Mesenchymal stem cell (in vitro differentiated cells and primary cell): ENCODE measurements at regions not wholly inside any gene's neighbourhood (a gene's known extent, or its start where the extent isn't known, plus 50 kb on each side); places are given as distances from the start of the nearest gene placed in this dataset.

Experiments
- DNase-seq: peaks from one replicate; pipeline ENCODE4 v3.0.0-alpha.2; 2013
- H2AFZ ChIP-seq: one replicate; pipeline ENCODE4 v1.6.1; 2013; ENCODE audit warnings: low read depth, mild to moderate bottlenecking, control low read depth, inconsistent platforms, low read length, moderate library complexity
- H2AK5ac ChIP-seq: 2 replicates; pipeline ENCODE4 v1.6.1; 2013; ENCODE audit warnings: low read length, moderate library complexity, mild to moderate bottlenecking, inconsistent platforms; ENCODE audit not compliant: severe bottlenecking
- H2BK120ac ChIP-seq: one replicate; pipeline ENCODE4 v1.6.1; 2013; ENCODE audit warnings: low read depth, mild to moderate bottlenecking, inconsistent platforms, low read length, moderate library complexity
- H2BK12ac ChIP-seq, 2 experiments: one replicate each; pipeline ENCODE4 v1.6.1; 2013; ENCODE audit warnings: inconsistent platforms in 2 of 2, low read length in 2 of 2, mild to moderate bottlenecking in 2 of 2, moderate library complexity in 2 of 2, control low read depth in 1 of 2
- H2BK15ac ChIP-seq: one replicate; pipeline ENCODE4 v1.6.1; 2013; ENCODE audit warnings: mild to moderate bottlenecking, low read depth, inconsistent platforms; ENCODE audit not compliant: poor library complexity, severe bottlenecking
- H2BK5ac ChIP-seq: 2 replicates; pipeline ENCODE4 v1.6.1; 2013; ENCODE audit warnings: low read depth, mild to moderate bottlenecking, low read length, control low read depth, inconsistent platforms; ENCODE audit not compliant: poor library complexity, severe bottlenecking
- H3K14ac ChIP-seq, 2 experiments: one replicate each; pipeline ENCODE4 v1.6.1; 2013; ENCODE audit warnings: inconsistent platforms in 2 of 2, low read length in 2 of 2, control low read depth in 1 of 2, mild to moderate bottlenecking in 1 of 2, moderate library complexity in 1 of 2
- H3K18ac ChIP-seq, 2 experiments: one replicate each; pipeline ENCODE4 v1.6.1; 2013; ENCODE audit warnings: inconsistent platforms in 2 of 2, low read length in 2 of 2, control low read depth in 1 of 2, low read depth in 1 of 2, mild to moderate bottlenecking in 1 of 2
- H3K23ac ChIP-seq, 2 experiments: one replicate each; pipeline ENCODE4 v1.6.1; 2013; ENCODE audit warnings: inconsistent platforms in 2 of 2, low read length in 2 of 2, mild to moderate bottlenecking in 2 of 2, moderate library complexity in 2 of 2, control low read depth in 1 of 2
- H3K27ac ChIP-seq: 2 replicates; pipeline ENCODE4 v1.5.1; 2013; ENCODE audit warnings: mild to moderate bottlenecking, moderate library complexity, low read length, control low read depth, inconsistent platforms; ENCODE audit not compliant: poor library complexity, severe bottlenecking
- H3K27me3 ChIP-seq, 2 experiments: 2 replicates each; pipeline versions ENCODE4 v1.6.1 to v1.7.0; 2013; ENCODE audit warnings: low read length in 2 of 2, mild to moderate bottlenecking in 2 of 2, moderate library complexity in 2 of 2, control low read depth in 1 of 2, inconsistent platforms in 1 of 2; ENCODE audit not compliant: control insufficient read depth in 1 of 2, insufficient read depth in 1 of 2
- H3K36me3 ChIP-seq, 2 experiments: 2 replicates each; pipeline versions ENCODE4 v1.6.1 to v1.7.0; 2013; ENCODE audit warnings: low read length in 2 of 2, control low read depth in 1 of 2, inconsistent platforms in 1 of 2, low read depth in 1 of 2, mild to moderate bottlenecking in 1 of 2; ENCODE audit not compliant: insufficient read depth in 2 of 2, control insufficient read depth in 1 of 2
- H3K4ac ChIP-seq, 2 experiments: one replicate each; pipeline ENCODE4 v1.6.1; 2013; ENCODE audit warnings: inconsistent platforms in 2 of 2, low read length in 2 of 2, mild to moderate bottlenecking in 2 of 2, moderate library complexity in 2 of 2, control low read depth in 1 of 2, low read depth in 1 of 2
- H3K4me1 ChIP-seq: 2 replicates; pipeline ENCODE4 v1.6.1; 2013; ENCODE audit warnings: low read depth, low read length, control low read depth; ENCODE audit not compliant: control insufficient read depth, insufficient read depth
- H3K4me2 ChIP-seq: 2 replicates; pipeline ENCODE4 v1.6.1; 2013; ENCODE audit warnings: low read length, mild to moderate bottlenecking, inconsistent platforms; ENCODE audit not compliant: poor library complexity, severe bottlenecking
- H3K4me3 ChIP-seq, 2 experiments: 2 replicates each; pipeline versions ENCODE4 v1.5.1 to v1.7.0; 2013; ENCODE audit warnings: low read length in 2 of 2, mild to moderate bottlenecking in 2 of 2, control low read depth in 1 of 2, low read depth in 1 of 2; ENCODE audit not compliant: insufficient read depth in 1 of 2
- H3K79me1 ChIP-seq: replicated peaks from 2 replicates; pipeline ENCODE4 v1.6.1; 2013; ENCODE audit warnings: mild to moderate bottlenecking, control low read depth, low read length, inconsistent platforms; ENCODE audit not compliant: poor library complexity, severe bottlenecking
- H3K9ac ChIP-seq: 2 replicates; pipeline ENCODE4 v1.7.0; 2013; ENCODE audit warnings: mild to moderate bottlenecking, low read length, moderate library complexity
- H3K9me3 ChIP-seq: 2 replicates; pipeline ENCODE4 v1.7.0; 2013; ENCODE audit warnings: mild to moderate bottlenecking, low read length; ENCODE audit not compliant: control insufficient read depth
- H4K8ac ChIP-seq: one replicate; pipeline ENCODE4 v1.6.1; 2013; ENCODE audit warnings: inconsistent platforms, mild to moderate bottlenecking, low read length, moderate library complexity
- H4K91ac ChIP-seq: one replicate; pipeline ENCODE4 v1.6.1; 2013; ENCODE audit warnings: mild to moderate bottlenecking, low read length, inconsistent platforms
- WGBS: methylation state at CpG from one replicate; pipeline ENCODE4 v1.1.7; 2013; ENCODE audit warnings: mixed read lengths; 5-methylcytosine and 5-hydroxymethylcytosine counted together

DNA sequence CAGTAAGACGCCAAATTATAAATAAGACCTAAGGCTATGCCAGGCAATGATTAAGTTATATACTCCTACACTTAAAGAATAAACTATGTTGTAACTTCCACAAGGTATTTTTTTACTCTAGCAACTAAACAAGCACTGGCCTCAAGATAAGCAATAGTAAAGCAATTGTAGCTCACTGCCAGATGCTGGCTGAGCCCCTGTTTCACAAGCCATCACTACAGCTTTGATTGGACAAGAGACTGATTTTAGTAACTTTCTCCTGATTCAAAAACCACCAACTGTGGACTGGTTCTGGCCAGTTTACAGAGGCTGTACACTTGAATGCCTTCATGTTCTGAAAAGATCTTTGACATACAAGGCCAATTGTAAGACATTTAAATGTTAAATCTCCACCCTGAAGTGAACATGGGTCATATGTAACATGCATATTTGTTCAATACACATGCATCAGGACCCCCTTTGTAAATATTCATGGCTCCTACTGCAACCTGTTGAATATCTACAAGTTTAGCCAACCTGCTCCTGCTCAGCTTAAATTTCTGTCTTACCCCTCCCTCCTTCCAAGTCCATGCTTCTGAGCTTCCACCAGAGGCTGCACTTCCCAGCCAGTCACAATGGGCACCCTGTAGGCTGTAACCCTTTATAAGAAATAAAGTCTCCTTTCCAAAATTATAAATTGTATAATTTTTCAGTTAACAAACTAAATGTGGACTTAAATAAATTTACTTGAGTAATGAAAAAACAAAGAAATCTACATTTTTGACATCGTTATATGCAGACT is 423.6 kb downstream of the ANKRD50 start:
- 100% methylated on average over 1 of the region's 2 CpGs for WGBS
- Histone ChIP-seq H3K4ac (no peak overlapping the region), H3K14ac (no peak overlapping the region), H3K18ac (no peak overlapping the region), H3K79me1 (no peaks in the 10 kb centered on the region), H3K4me2 (no peak overlapping the region), H3K4me3 (no peak overlapping the region), H4K8ac (no peak overlapping the region), H3K9ac (no peak overlapping the region), H3K27ac (no peak overlapping the region), H3K27me3 (no peaks in the 10 kb centered on the region), H2BK120ac (no peak overlapping the region), H3K4me1 (no peaks in the 10 kb centered on the region), H2BK5ac (no peak overlapping the region), H2BK12ac (no peak overlapping the region), H3K9me3 (no peaks in the 10 kb centered on the region), H2BK15ac (no peak overlapping the region), H3K23ac (no peak overlapping the region), H2AFZ (no peak overlapping the region), H3K36me3 (no peaks in the 10 kb centered on the region), H4K91ac (no peak overlapping the region), H2AK5ac (no peak overlapping the region)
- no peak for DNase-seq

DNA sequence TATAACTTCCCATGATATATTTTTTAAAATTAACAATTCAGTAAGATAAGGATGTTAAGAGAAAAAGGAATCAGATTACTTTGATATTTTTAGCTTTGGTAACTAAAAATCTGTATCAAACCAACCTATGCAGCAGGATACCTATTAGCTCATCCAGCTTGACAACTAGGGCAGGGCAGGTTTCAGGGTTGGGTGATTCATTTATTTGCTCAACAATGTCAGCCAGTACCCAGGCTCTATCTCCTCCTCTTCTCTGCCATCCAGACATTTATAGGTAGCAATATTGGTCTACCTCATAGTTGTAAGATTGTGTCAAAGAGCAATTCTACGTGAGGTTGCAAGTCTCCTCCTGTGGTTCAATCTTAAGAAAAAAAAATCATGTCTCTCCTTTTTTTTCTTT is 421.9 kb downstream of the ANKRD50 start:
- WGBS: no CpG with 5 or more reads among the region's 1 CpG
- Histone ChIP-seq H3K4me2 (no peak overlapping the region), H2BK12ac (no peak overlapping the region), H3K4me1 (no peaks in the 10 kb centered on the region), H2BK15ac (no peak overlapping the region), H2BK5ac (no peak overlapping the region), H4K91ac (no peak overlapping the region), H2AK5ac (no peak overlapping the region), H3K23ac (no peak overlapping the region), H3K27ac (no peak overlapping the region), H3K4ac (no peak overlapping the region), H2AFZ (no peak overlapping the region), H3K27me3 (no peaks in the 10 kb centered on the region), H3K14ac (no peak overlapping the region), H3K79me1 (no peaks in the 10 kb centered on the region), H3K36me3 (no peaks in the 10 kb centered on the region), H3K9me3 (no peaks in the 10 kb centered on the region), H3K9ac (no peak overlapping the region), H3K4me3 (no peak overlapping the region), H4K8ac (no peak overlapping the region), H2BK120ac (no peak overlapping the region), H3K18ac (no peak overlapping the region)
- DNase-seq: no peak

DNA sequence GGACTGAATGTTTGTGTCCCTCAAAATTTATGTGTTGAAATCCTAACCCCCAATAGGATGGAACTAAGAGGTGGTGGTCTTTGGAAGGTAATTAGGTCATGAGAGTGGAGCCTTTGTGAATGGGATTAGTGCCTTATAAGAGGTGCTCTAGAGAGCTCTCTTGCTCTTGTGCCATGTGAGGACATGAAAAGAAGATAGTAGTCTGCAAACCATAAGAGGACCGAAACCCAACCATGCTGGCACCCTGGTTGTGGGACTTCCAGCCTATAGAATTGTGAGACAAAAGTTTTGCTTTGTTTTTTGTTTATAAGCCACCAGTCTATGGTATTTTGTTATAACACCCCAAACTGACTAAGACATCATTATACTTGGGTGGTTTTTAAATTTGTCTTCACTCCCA is 417.1 kb downstream of the ANKRD50 start:
- Histone ChIP-seq H3K14ac (no peak overlapping the region), H3K4ac (no peak overlapping the region), H2BK5ac (no peak overlapping the region), H2BK15ac (no peak overlapping the region), H3K4me3 (no peak overlapping the region), H3K36me3 (no peaks in the 10 kb centered on the region), H2AK5ac (no peak overlapping the region), H3K9me3 (no peaks in the 10 kb centered on the region), H2AFZ (no peak overlapping the region), H2BK12ac (no peak overlapping the region), H4K8ac (no peak overlapping the region), H3K23ac (no peak overlapping the region), H2BK120ac (no peak overlapping the region), H4K91ac (no peak overlapping the region), H3K27ac (no peak overlapping the region), H3K4me2 (no peak overlapping the region), H3K9ac (no peak overlapping the region), H3K4me1 (no peaks in the 10 kb centered on the region), H3K18ac (no peak overlapping the region), H3K27me3 (no peaks in the 10 kb centered on the region), H3K79me1 (no peaks in the 10 kb centered on the region)
- no CpG with 5 or more reads among the region's 1 CpG for WGBS
- DNase-seq: no peak

DNA sequence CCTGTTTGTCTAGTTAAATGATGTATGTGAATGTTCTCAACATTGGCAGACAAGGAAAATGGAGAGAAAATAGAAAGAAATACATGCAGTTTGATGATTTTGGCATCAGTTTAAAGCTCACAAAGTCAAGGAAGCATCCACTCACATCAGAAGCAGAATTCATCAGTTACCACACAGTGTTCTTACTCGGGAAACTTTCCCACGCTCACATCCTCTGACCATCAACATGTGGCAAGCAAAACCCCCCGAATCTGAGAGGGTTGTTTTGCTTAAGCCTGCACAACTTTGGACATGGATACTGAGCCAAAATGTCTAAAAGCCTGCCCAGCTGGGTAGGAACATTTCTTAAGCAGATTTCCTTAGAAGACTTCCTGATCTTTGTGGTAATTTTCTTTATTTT is 407.6 kb downstream of the ANKRD50 start:
- H4K8ac ChIP-seq: no peak overlapping the region
- no peak overlapping the region for H2AK5ac ChIP-seq
- no peak overlapping the region for H3K18ac ChIP-seq
- no peaks in the 10 kb centered on the region for H3K36me3 ChIP-seq
- no peaks in the 10 kb centered on the region for H3K27me3 ChIP-seq
- no peak overlapping the region for H4K91ac ChIP-seq
- no peak overlapping the region for H2BK15ac ChIP-seq
- no peak overlapping the region for H3K14ac ChIP-seq
- no peak overlapping the region for H3K9ac ChIP-seq
- H3K4me3 ChIP-seq: no peak overlapping the region
- WGBS: 84% methylated on average over 3 of the region's 3 CpGs
- DNase-seq: no peak
- no peak overlapping the region for H3K23ac ChIP-seq
- no peak overlapping the region for H2BK5ac ChIP-seq
- no peaks in the 10 kb centered on the region for H3K4me1 ChIP-seq
- H3K79me1 ChIP-seq: no peaks in the 10 kb centered on the region
- H2BK120ac ChIP-seq: no peak overlapping the region
- no peak overlapping the region for H2BK12ac ChIP-seq
- H3K27ac ChIP-seq: no peak overlapping the region
- no peak overlapping the region for H2AFZ ChIP-seq
- H3K4ac ChIP-seq: no peak overlapping the region
- H3K4me2 ChIP-seq: no peak overlapping the region
- H3K9me3 ChIP-seq: no peaks in the 10 kb centered on the region
